ENCODE measurements at regions not wholly inside any gene's neighbourhood (a gene's known extent, or its start where the extent isn't known, plus 50 kb on each side); places are given as distances from the start of the nearest gene placed in this dataset.

- no peak for DNase-seq (ENCODE audit: low read depth)
These were observed 278.4 kb upstream of the SNX7 start for GRCh38 chr1:98382986-98383740.

- DNase-seq (ENCODE audit: low read depth): no peak
These were observed 278.9 kb upstream of the SNX7 start for GRCh38 chr1:98382586-98382985.

GRCh38 chr1:98374098-98374497 is 287.4 kb upstream of the SNX7 start:
- no peak for DNase-seq (ENCODE audit: low read depth)

- no peak for DNase-seq (ENCODE audit: low read depth)
These were observed 288.5 kb upstream of the SNX7 start for GRCh38 chr1:98373056-98373455.

- DNase-seq (ENCODE audit: low read depth): no peak
These were observed 289.8 kb upstream of the SNX7 start for GRCh38 chr1:98371764-98372163.

- no peak for DNase-seq (ENCODE audit: low read depth)
These were observed 292.1 kb upstream of the SNX7 start for GRCh38 chr1:98369463-98369862.

GRCh38 chr1:98368995-98369394 is 292.5 kb upstream of the SNX7 start:
- no peak for DNase-seq (ENCODE audit: low read depth)

- no peak for DNase-seq (ENCODE audit: low read depth)
These were observed 294.1 kb upstream of the SNX7 start for GRCh38 chr1:98367426-98367825.

GRCh38 chr1:98366343-98366742 is 295.2 kb upstream of the SNX7 start:
- no peak for DNase-seq (ENCODE audit: low read depth)

- no peak for DNase-seq (ENCODE audit: low read depth)
These were observed 297.0 kb upstream of the SNX7 start for GRCh38 chr1:98364544-98364943.

- DNase-seq (ENCODE audit: low read depth): no peak
These were observed 300.7 kb upstream of the SNX7 start for GRCh38 chr1:98360864-98361263.

GRCh38 chr1:98355656-98356383 is 305.7 kb upstream of the SNX7 start:
- DNase-seq (ENCODE audit: low read depth): no peak

GRCh38 chr1:98352378-98352777 is 309.1 kb upstream of the SNX7 start:
- DNase-seq (ENCODE audit: low read depth): no peak

GRCh38 chr1:98351561-98351960 is 310.0 kb upstream of the SNX7 start:
- DNase-seq (ENCODE audit: low read depth): no peak

- DNase-seq (ENCODE audit: low read depth): no peak
These were observed 316.1 kb upstream of the SNX7 start for GRCh38 chr1:98345417-98345816.

- no peak for DNase-seq (ENCODE audit: low read depth)
These were observed 316.8 kb upstream of the SNX7 start for GRCh38 chr1:98344731-98345130.

GRCh38 chr1:98342566-98342965 is 319.0 kb upstream of the SNX7 start:
- DNase-seq (ENCODE audit: low read depth): no peak

GRCh38 chr1:98340511-98340910 is 321.0 kb upstream of the SNX7 start:
- DNase-seq (ENCODE audit: low read depth): no peak

- no peak for DNase-seq (ENCODE audit: low read depth)
These were observed 324.9 kb upstream of the SNX7 start for GRCh38 chr1:98336472-98337083.

- DNase-seq (ENCODE audit: low read depth): no peak
These were observed 327.6 kb upstream of the SNX7 start for GRCh38 chr1:98333936-98334335.

GRCh38 chr1:98333406-98333805 is 328.1 kb upstream of the SNX7 start:
- no peak for DNase-seq (ENCODE audit: low read depth)

- DNase-seq (ENCODE audit: low read depth): no peak
These were observed 329.7 kb upstream of the SNX7 start for GRCh38 chr1:98331718-98332311.

- no peak for DNase-seq (ENCODE audit: low read depth)
These were observed 330.3 kb upstream of the SNX7 start for GRCh38 chr1:98331243-98331642.

Data from activated T-cell treated with anti-CD3 and anti-CD28 coated beads for 24 hours (primary cell).